Smooth muscle cell (in vitro differentiated cells): ENCODE measurements at regions not wholly inside any gene's neighbourhood (a gene's known extent, or its start where the extent isn't known, plus 50 kb on each side); places are given as distances from the start of the nearest gene placed in this dataset.

ENCODE experiments used
- DNase-seq: peaks from one replicate; lab custom pipeline; 2025; ENCODE audit not compliant: unreplicated experiment; lab: John Stamatoyannopoulos, UW
- H2AFZ ChIP-seq: fragments of 200-600 bp; sonication (generic); 2 replicates; pipeline ENCODE4 v1.6.0; 2016; ENCODE audit warnings: antibody characterized with exemption, low read depth, mild to moderate bottlenecking
- H3F3A ChIP-seq: fragments of 200-600 bp; sonication (generic); 2 replicates; pipeline ENCODE4 v1.6.0; 2017; ENCODE audit warnings: antibody characterized with exemption, low read depth
- H3K27ac ChIP-seq: fragments of 200-600 bp; sonication (generic); 2 replicates; pipeline ENCODE4 v1.5.1; 2016; ENCODE audit warnings: low read depth, mild to moderate bottlenecking
- H3K27me3 ChIP-seq: fragments of 200-600 bp; sonication (generic); 2 replicates; pipeline ENCODE4 v1.6.1; 2016; ENCODE audit warnings: low read depth, mild to moderate bottlenecking
- H3K36me3 ChIP-seq: fragments of 200-600 bp; sonication (generic); 2 replicates; pipeline ENCODE4 v1.5.1; 2016; ENCODE audit warnings: low read depth
- H3K4me1 ChIP-seq: fragments of 200-600 bp; sonication (generic); 2 replicates; pipeline ENCODE4 v1.5.1; 2016; ENCODE audit warnings: low read depth
- H3K4me2 ChIP-seq: fragments of 200-600 bp; sonication (generic); 2 replicates; pipeline ENCODE4 v1.6.0; 2016; ENCODE audit warnings: mild to moderate bottlenecking
- H3K4me3 ChIP-seq: fragments of 200-600 bp; sonication (generic); 2 replicates; pipeline ENCODE4 v1.5.1; 2016; ENCODE audit warnings: mild to moderate bottlenecking
- H3K79me2 ChIP-seq: fragments of 200-600 bp; sonication (generic); 2 replicates; pipeline ENCODE4 v1.6.0; 2016; ENCODE audit warnings: low read depth, mild to moderate bottlenecking
- H3K9ac ChIP-seq: fragments of 200-600 bp; sonication (generic); 2 replicates; pipeline ENCODE4 v1.6.0; 2016; ENCODE audit warnings: low read depth
- H3K9me3 ChIP-seq: fragments of 200-600 bp; sonication (generic); replicated peaks from 2 replicates; pipeline ENCODE4 v1.5.1; 2016; ENCODE audit warnings: low read depth
- H4K20me1 ChIP-seq: fragments of 200-600 bp; sonication (generic); 2 replicates; pipeline ENCODE4 v1.6.0; 2016; ENCODE audit warnings: low read depth
- CTCF ChIP-seq: fragments of 200-600 bp; sonication (generic); IDR thresholded peaks from 2 replicates; pipeline ENCODE4 v1.5.1; 2017; ENCODE audit warnings: borderline replicate concordance, mild to moderate bottlenecking, antibody characterized with exemption; ENCODE audit not compliant: insufficient read depth, poor library complexity, severe bottlenecking
- WGBS: methylation state at CpG from one replicate; pipeline ENCODE4 v1.1.7; 2016; ENCODE audit warnings: low lambda C conversion rate; 5-methylcytosine and 5-hydroxymethylcytosine counted together

GRCh38 chr17:74031316-74032090 is 172.0 kb upstream of the RPL38 start:
- Histone ChIP-seq H3K4me3 (no peak overlapping the region), H3K79me2 (no peaks in the 10 kb centered on the region), H3K27me3 (peaks cover 34% of the 10 kb centered on the region), H3K4me1 (no peaks in the 10 kb centered on the region), H3F3A (no peaks in the 10 kb centered on the region), H3K9ac (no peak overlapping the region), H3K9me3 (no peaks in the 10 kb centered on the region), H3K27ac (no peak overlapping the region), H2AFZ (no peak overlapping the region), H4K20me1 (no peaks in the 10 kb centered on the region), H3K4me2 (no peak overlapping the region), H3K36me3 (no peaks in the 10 kb centered on the region)
- 87% methylated on average over 17 of the region's 17 CpGs for WGBS
- no peak for DNase-seq
- TF ChIP-seq CTCF, result no peak

- Histone ChIP-seq H3F3A (no peaks in the 10 kb centered on the region), H3K27me3 (peaks cover 34% of the 10 kb centered on the region), H2AFZ (no peak overlapping the region), H3K4me3 (no peak overlapping the region), H3K36me3 (no peaks in the 10 kb centered on the region), H3K4me2 (no peak overlapping the region), H3K79me2 (no peaks in the 10 kb centered on the region), H3K9ac (no peak overlapping the region), H3K4me1 (no peaks in the 10 kb centered on the region), H4K20me1 (no peaks in the 10 kb centered on the region), H3K27ac (no peak overlapping the region), H3K9me3 (no peaks in the 10 kb centered on the region)
- no peak for DNase-seq
- 52% methylated on average over 7 of the region's 7 CpGs for WGBS
- TF ChIP-seq CTCF, result no peak
Observed at GRCh38 chr17:74032222-74032621, 171.3 kb upstream of the RPL38 start.

- DNase-seq, result no peak
- Histone ChIP-seq H3K79me2 (no peaks in the 10 kb centered on the region), H3F3A (no peaks in the 10 kb centered on the region), H3K9me3 (no peaks in the 10 kb centered on the region), H3K4me3 (no peak overlapping the region), H3K9ac (no peak overlapping the region), H2AFZ (no peak overlapping the region), H3K27me3 (peaks cover 20% of the 10 kb centered on the region), H4K20me1 (no peaks in the 10 kb centered on the region), H3K4me1 (peaks cover 2% of the 10 kb centered on the region), H3K4me2 (no peak overlapping the region), H3K27ac (no peak overlapping the region), H3K36me3 (no peaks in the 10 kb centered on the region)
- TF ChIP-seq CTCF, result no peak
- WGBS, result 63% methylated on average over 4 of the region's 4 CpGs
Observed at GRCh38 chr17:74037320-74037719, 166.2 kb upstream of the RPL38 start.

- no peak overlapping the region for H3K4me3 ChIP-seq
- no peak for DNase-seq
Observed at GRCh38 chr17:74040291-74040690, 163.2 kb upstream of the RPL38 start.

More at GRCh38 chr17:74040291-74040690, 163.2 kb upstream of the RPL38 start:
- Histone ChIP-seq H3K27ac (no peak overlapping the region), H3K4me2 (no peak overlapping the region), H2AFZ (no peak overlapping the region), H3K79me2 (no peaks in the 10 kb centered on the region), H3K9ac (no peak overlapping the region), H3K27me3 (peaks cover 3% of the 10 kb centered on the region), H4K20me1 (no peaks in the 10 kb centered on the region), H3K9me3 (no peaks in the 10 kb centered on the region), H3F3A (no peaks in the 10 kb centered on the region), H3K4me1 (peaks cover 2% of the 10 kb centered on the region), H3K36me3 (no peaks in the 10 kb centered on the region)
- 92% methylated on average over 9 of the region's 9 CpGs for WGBS
- no peak for TF ChIP-seq CTCF
